ENCODE measurements at regions not wholly inside any gene's neighbourhood (a gene's known extent, or its start where the extent isn't known, plus 50 kb on each side); places are given as distances from the start of the nearest gene placed in this dataset.

- no peak for DNase-seq
- Mint-ChIP-seq H3K4me3 (no peak overlapping the region), H3K9me3 (peaks cover 25% of the 10 kb centered on the region), H3K27ac (no peak overlapping the region), H3K27me3 (ENCODE audit: low read depth, poor library complexity) (no peaks in the 10 kb centered on the region), H3K36me3 (ENCODE audit: low read depth) (no peaks in the 10 kb centered on the region), H3K4me1 (no peaks in the 10 kb centered on the region)
- TF ChIP-seq CTCF (IDR thresholded peaks at IDR 0.05): no peak
Observed at GRCh38 chr4:117755438-117755837, 278.8 kb upstream of the NDST3 start.

- DNase-seq: no peak
- Mint-ChIP-seq H3K4me1 (no peaks in the 10 kb centered on the region), H3K4me3 (no peak overlapping the region), H3K36me3 (ENCODE audit: low read depth) (no peaks in the 10 kb centered on the region), H3K27ac (no peak overlapping the region), H3K9me3 (no peaks in the 10 kb centered on the region), H3K27me3 (ENCODE audit: low read depth, poor library complexity) (no peaks in the 10 kb centered on the region)
- TF ChIP-seq CTCF (IDR thresholded peaks at IDR 0.05): no peak
Observed at GRCh38 chr4:117768610-117769009, 265.7 kb upstream of the NDST3 start.

GRCh38 chr4:117770269-117771102, 263.8 kb upstream of the NDST3 start:
- Mint-ChIP-seq H3K4me1 (no peaks in the 10 kb centered on the region), H3K27me3 (ENCODE audit: low read depth, poor library complexity) (no peaks in the 10 kb centered on the region), H3K4me3 (no peak overlapping the region), H3K36me3 (ENCODE audit: low read depth) (no peaks in the 10 kb centered on the region), H3K9me3 (peaks cover 4% of the 10 kb centered on the region), H3K27ac (no peak overlapping the region)
- no peak for TF ChIP-seq CTCF (IDR thresholded peaks at IDR 0.05)
- peak; percentile 2 for DNase-seq

GRCh38 chr4:117771647-117772337, 262.5 kb upstream of the NDST3 start:
- Mint-ChIP-seq H3K27me3 (ENCODE audit: low read depth, poor library complexity) (no peaks in the 10 kb centered on the region), H3K36me3 (ENCODE audit: low read depth) (no peaks in the 10 kb centered on the region), H3K9me3 (peaks cover 7% of the 10 kb centered on the region), H3K4me3 (no peak overlapping the region), H3K27ac (no peak overlapping the region), H3K4me1 (no peaks in the 10 kb centered on the region)
- no peak for DNase-seq
- peak; percentile 11 for TF ChIP-seq CTCF (IDR thresholded peaks at IDR 0.05)

- Mint-ChIP-seq H3K4me1 (no peaks in the 10 kb centered on the region), H3K27ac (no peak overlapping the region), H3K36me3 (ENCODE audit: low read depth) (no peaks in the 10 kb centered on the region), H3K27me3 (ENCODE audit: low read depth, poor library complexity) (no peaks in the 10 kb centered on the region), H3K9me3 (peaks cover 7% of the 10 kb centered on the region), H3K4me3 (no peak overlapping the region)
- TF ChIP-seq CTCF (IDR thresholded peaks at IDR 0.05): no peak
- no peak for DNase-seq
Observed at GRCh38 chr4:117773064-117773936, 261.0 kb upstream of the NDST3 start.
